ENCODE measurements at regions not wholly inside any gene's neighbourhood (a gene's known extent, or its start where the extent isn't known, plus 50 kb on each side); places are given as distances from the start of the nearest gene placed in this dataset.
"Not testable (repeated sequence)": the region's sequence is repeated elsewhere in the genome, so short reads cannot be mapped to it uniquely, and the experiment has no call there.

DNA sequence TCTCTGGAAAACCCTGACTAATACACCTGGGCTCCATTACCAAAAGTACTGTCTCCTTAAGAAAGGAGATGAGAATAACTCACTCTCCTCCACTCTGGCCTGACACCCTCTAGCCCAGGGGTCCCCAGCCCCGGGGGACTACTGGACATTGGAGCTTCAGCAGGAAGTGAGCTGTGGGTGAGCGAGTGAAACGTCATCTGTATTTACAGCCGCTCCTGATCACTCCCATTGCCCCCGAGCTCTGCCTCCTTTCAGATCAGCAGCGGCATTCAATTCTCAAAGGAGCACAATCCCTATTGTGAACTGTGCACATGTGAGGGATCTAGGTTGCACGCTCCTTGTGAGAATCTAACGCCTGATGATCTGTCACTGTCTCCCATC lies 126.3 kb upstream of the TNRC6C start:
- Histone ChIP-seq H3K36me3 (no peaks in the 10 kb centered on the region), H3K27me3 (no peaks in the 10 kb centered on the region), H3K4me3 (no peak overlapping the region), H3K4me1 (peaks cover 42 to 51% (median 47%) of the 10 kb centered on the region in 4 donors), H3K9me3 (no peaks in the 10 kb centered on the region), H3K27ac (replicated peaks in 1 of 4) (peak overlapping the region in 1 of 4 donors; percentile 83)
- DNase-seq (ENCODE audit: extremely low spot score) = no peak
- WGBS = 90% methylated on average over 8 of the region's 8 CpGs
- intact Hi-C loops (cut with DNase I) = no loop called here
- TF ChIP-seq POLR2A (IDR thresholded peaks at IDR 0.05; ENCODE audit: low read depth) (no peak), POLR2AphosphoS5 (IDR thresholded peaks at IDR 0.05) (no peak), EP300 (IDR thresholded peaks at IDR 0.05) (no peak), CTCF (IDR thresholded peaks at IDR 0.05) (no peak)

DNA sequence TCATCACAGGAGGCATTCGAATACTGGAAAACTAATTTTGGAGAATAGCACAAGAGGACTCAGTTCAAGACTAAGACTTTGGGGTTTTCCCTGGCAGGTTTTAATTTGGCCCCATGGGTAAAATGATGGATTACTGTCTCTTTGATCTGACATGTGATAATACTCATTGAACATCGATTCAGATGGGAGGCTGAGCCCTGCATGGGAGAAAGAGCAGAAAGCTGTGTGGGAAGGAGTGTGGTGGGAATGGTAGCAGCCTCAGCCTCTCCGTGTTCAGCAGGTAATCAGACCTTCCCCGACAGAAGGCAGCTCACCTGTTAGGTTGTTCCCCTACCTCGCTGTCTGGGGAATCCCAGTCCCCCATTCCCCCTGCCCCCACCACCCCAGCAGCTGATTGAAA lies 124.7 kb upstream of the TNRC6C start:
- Histone ChIP-seq H3K27me3 (no peaks in the 10 kb centered on the region), H3K27ac (replicated peaks in 1 of 4) (no peak overlapping the region), H3K4me3 (no peak overlapping the region), H3K36me3 (no peaks in the 10 kb centered on the region), H3K4me1 (peaks cover 42 to 50% (median 44%) of the 10 kb centered on the region in 4 donors), H3K9me3 (no peaks in the 10 kb centered on the region)
- WGBS = 87% methylated on average over 5 of the region's 5 CpGs
- intact Hi-C loops (cut with DNase I) = no loop called here
- DNase-seq (ENCODE audit: extremely low spot score) = no peak
- TF ChIP-seq EP300 (IDR thresholded peaks at IDR 0.05) = no peak
- TF ChIP-seq POLR2A (IDR thresholded peaks at IDR 0.05; ENCODE audit: low read depth) = no peak
- TF ChIP-seq CTCF (IDR thresholded peaks at IDR 0.05) = no peak
- no peak for TF ChIP-seq POLR2AphosphoS5 (IDR thresholded peaks at IDR 0.05)

DNA sequence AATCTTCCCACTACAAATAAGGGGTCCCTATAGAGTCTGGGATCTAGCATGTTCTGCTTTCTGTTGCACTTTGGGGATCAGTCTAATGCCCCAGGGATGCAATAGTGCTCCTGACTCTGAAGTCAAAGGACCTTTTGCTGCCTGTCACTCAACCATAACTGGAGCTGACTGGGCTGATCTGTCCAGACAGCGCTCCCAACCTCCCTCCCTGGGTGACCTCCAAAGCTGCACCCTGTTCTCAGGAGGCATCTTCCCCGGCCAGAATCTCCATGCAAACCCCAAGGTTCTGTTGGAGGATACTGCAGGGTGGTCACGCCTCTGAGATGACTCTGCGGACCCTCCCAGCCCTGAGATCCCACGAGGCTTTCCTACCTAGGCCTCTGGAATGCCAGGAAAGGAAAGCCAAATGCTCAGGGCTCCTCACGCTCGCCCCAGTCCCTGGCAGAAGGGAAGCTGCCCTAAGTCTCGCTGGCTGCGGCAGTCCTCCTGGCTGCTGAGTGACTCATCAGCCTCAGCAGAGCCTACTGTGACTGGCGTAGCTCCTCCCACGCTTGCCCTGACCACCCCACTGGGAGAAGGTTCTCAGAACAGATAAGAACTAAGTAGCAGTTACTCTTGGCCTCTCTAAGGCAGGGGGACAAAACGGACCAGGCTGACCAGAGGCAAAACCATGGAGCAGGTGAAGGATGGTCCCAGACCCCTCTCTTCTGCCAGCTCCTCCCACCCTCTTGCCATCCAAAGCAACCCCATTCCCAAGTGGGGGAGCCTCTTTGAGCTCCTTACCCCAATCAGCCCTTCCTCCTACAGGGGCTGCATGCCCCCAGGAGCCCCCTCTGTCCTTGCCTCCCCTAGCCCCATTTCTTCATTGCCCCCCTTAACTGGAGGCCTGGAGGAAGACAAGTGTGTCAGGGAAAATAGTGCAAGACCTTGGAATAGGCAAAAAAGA lies 124.1 kb upstream of the TNRC6C start:
- no peak for DNase-seq (ENCODE audit: extremely low spot score)
- H3K36me3 ChIP-seq = no peaks in the 10 kb centered on the region
- no peaks in the 10 kb centered on the region for H3K9me3 ChIP-seq
- H3K27me3 ChIP-seq = no peaks in the 10 kb centered on the region
- intact Hi-C loops (cut with DNase I) = no loop called here
- peaks cover 40 to 45% (median 41%) of the 10 kb centered on the region in 4 donors for H3K4me1 ChIP-seq
- no peak overlapping the region for H3K27ac ChIP-seq (replicated peaks in 1 of 4)
- TF ChIP-seq POLR2AphosphoS5 (IDR thresholded peaks at IDR 0.05) (no peak), POLR2A (IDR thresholded peaks at IDR 0.05; ENCODE audit: low read depth) (no peak)
- 63% methylated on average over 1 of the region's 12 CpGs for WGBS
- no peak overlapping the region for H3K4me3 ChIP-seq

- no peak overlapping the region for H3K4me3 ChIP-seq
- H3K4me1 ChIP-seq = peaks cover 18 to 29% (median 24%) of the 10 kb centered on the region in 4 donors
- H3K36me3 ChIP-seq = no peaks in the 10 kb centered on the region
- TF ChIP-seq POLR2A (IDR thresholded peaks at IDR 0.05; ENCODE audit: low read depth) (no peak), POLR2AphosphoS5 (IDR thresholded peaks at IDR 0.05) (peak in 1 of 2 donors; percentile 15), CTCF (IDR thresholded peaks at IDR 0.05) (no peak), EP300 (IDR thresholded peaks at IDR 0.05) (no peak)
- no peaks in the 10 kb centered on the region for H3K27me3 ChIP-seq
- WGBS = 83% methylated on average over 3 of the region's 3 CpGs
- intact Hi-C loops (cut with DNase I) = no loop called here
- H3K9me3 ChIP-seq = no peaks in the 10 kb centered on the region
- no peak overlapping the region for H3K27ac ChIP-seq (replicated peaks in 1 of 4)
- no peak for DNase-seq (ENCODE audit: extremely low spot score)
Observed at GRCh38 chr17:77836557-77837041, 121.9 kb upstream of the TNRC6C start.

- H3K36me3 ChIP-seq; H3K27ac ChIP-seq (replicated peaks in 1 of 4); DNase-seq (ENCODE audit: extremely low spot score); H3K4me3 ChIP-seq; H3K27me3 ChIP-seq; intact Hi-C loops (cut with DNase I); H3K9me3 ChIP-seq: not testable (repeated sequence)
- H3K4me1 ChIP-seq = peaks cover 13 to 25% (median 19%) of the 10 kb centered on the region in 4 donors
- WGBS = 96% methylated on average over 5 of the region's 5 CpGs
Observed at GRCh38 chr17:77837072-77837471, 121.4 kb upstream of the TNRC6C start.
